NCI-H510A treated with DMSO at 0.1 percent for 48 hours (cell line): ENCODE measurements at regions not wholly inside any gene's neighbourhood (a gene's known extent, or its start where the extent isn't known, plus 50 kb on each side); places are given as distances from the start of the nearest gene placed in this dataset.
A peak's percentile ranks its signal among the peaks of the same experiment; 100 is the strongest.

Experiments used
- DNase-seq: peaks from one replicate; lab custom pipeline; 2025; lab: John Stamatoyannopoulos, UW

DNA sequence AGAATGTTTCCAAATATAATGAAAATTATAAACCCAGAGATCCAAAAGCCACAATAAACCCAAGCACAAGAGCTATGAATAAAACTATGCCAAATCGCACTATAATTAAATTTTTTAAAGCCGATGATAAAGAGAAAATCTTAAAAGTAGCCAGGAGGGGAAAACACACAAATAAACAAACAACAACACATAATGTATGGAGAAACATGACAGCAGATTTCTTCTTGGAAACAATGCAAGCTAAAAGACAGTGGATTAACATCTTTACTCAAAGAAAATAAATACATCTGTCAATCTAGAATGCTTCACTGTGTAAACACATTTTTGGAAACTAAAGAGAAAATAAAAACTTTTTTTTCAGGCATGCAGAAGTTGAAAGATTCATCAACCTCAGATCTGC lies 53.0 kb upstream of the SMOX start:
- no peak for DNase-seq

DNA sequence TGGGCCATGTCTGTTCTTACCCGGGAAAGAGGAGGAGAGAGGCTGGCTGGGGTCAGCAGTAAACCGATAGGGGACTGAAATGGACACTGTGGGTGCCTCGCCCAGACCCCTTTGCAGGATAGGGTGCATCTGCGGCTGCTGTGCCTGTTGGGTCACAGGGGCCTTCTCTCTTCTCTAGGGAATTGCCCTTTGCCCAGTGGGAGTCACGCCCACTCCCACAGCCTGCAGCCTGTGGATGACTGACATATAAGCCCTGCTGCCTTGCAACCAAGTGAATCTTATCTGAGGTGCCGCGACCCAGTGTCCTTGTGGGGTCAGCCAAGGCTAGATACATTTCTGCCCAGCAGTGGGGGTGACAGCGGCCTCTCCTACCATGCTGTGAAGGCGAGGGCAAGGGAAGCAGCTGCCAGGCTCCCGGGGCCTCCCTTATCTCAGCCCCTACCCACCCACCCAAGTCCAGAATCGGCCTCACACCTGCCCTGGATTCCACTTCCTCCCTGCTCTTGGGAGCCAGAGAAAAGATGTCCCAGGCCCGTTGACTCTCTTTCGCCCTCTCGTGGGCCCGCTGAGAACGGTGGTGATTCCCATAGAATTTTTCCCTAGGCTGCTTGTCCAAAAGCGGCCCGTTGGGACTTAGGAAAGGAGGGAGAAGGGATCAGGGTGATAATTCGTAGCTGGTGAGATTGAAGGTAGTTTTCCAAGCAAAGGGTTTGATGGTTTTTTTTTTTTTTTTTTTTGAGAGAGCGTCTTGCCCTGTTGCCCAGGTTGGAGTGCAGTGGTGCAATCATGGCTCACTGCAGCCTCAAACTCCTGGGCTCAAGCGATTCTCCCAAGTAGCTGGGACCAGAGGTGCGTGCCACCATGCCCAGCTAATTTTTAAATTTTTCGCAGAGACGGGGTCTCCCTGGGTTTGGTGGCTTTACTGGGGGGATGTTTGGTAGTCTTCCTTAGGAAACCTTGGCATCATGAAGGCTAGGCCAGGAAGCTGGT lies 56.8 kb upstream of the SMOX start:
- peak; percentile 61 for DNase-seq

DNA sequence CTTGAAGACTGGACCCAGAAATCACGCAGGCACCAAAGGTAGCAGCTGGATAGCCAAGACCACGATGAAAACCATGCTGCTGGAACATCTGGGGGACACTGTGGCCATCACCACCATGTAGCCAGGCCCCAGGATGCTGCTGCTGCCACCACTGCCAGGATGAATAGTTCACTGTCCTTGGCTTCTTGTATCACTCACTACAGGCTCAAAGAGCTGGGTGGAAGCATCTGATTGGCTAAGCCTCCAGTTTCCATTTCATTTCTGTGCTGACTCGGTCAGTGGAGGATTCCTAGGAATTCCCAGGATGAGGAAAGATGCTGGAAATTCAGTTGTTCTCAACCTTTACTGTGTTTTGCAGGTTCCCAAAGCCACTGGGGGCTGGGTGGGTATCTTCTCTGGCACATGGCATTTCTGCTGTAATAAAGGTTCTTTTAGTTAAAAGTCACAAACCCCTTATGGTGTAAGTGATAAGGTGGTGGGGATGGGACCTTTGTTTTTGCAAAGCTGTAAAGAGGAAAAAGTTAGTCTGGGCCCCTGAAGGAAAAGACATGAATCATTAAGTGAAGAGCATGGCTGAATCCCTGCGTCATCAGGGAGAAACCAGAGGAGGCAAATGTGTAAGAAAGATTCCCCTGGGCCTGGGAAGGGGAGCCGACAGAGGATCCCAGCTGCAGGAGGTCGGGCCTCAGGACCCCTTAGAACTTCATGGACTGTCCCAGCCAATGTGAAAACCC lies 57.7 kb upstream of the SMOX start:
- no peak for DNase-seq

DNA sequence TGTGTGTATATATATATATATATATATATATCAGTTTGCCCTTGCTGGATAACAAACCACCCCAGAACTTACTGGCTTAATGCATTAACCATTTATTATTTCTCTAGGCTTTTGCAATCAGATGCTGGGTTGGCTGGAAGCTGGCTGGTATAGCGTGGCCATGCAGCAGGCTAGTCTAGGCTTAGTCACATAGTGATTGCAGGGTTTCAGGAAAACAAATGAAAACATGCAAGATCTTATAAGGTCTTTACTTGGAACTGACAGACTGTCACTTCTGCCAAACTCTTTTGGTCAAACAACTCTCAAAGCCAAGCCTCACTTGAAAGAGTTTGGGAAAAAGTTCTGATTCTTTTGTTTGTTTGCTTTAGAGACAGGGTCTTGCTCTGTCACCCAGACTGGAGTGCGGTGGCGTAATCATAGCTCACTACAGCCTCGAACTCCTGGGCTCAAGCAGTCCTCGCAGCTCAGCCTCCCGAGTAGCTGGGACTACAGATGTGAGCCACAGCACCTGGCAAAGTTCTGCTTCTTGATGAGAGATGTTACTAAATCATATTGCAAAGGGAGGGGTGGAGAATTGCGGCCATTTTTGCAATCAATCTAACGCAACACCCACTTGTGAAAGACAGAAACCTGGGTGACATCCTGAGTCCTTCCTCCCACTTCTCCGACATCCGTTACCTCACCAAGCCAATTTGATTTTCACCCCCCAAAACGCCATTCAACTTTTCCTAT lies 58.7 kb upstream of the SMOX start:
- DNase-seq = no peak

DNA sequence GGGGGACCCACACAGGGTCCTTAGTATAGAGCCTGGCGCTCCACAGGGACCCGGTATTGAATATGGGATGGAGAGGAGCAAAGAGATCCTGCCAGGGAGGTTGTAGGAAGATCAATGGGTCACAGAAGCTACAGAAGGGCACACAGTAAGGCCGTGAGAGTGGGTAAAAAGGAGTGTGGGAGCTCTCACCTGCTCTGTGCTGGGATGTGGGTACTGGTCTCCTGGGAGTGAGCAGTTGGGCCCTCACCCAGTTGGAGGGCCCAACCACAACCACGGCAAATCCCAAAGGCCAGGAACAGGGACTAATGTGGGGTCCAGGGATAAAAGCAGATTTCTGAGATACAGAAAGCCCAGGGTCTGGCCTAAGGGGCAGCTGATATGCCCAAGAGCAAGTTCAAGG lies 59.9 kb upstream of the SMOX start:
- no peak for DNase-seq

DNA sequence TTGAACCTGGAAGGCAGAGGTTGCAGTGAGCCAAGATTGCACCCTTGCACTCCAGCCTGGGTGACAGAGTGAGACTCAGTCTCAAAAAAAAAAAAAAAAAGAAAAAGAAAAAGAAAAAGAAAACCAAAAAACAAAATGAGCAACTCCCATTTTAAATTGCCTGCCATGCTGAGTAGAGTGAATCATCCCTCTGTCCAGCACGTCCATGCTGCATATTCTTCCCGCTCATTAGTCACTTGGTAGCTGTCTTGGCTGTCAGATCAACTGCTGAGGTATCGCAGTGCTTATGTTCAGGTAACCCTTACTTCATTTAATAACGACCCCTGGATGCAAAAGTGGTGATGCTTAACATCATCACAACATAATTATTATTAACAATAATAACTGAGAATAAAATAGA lies 60.7 kb upstream of the SMOX start:
- no peak for DNase-seq

DNA sequence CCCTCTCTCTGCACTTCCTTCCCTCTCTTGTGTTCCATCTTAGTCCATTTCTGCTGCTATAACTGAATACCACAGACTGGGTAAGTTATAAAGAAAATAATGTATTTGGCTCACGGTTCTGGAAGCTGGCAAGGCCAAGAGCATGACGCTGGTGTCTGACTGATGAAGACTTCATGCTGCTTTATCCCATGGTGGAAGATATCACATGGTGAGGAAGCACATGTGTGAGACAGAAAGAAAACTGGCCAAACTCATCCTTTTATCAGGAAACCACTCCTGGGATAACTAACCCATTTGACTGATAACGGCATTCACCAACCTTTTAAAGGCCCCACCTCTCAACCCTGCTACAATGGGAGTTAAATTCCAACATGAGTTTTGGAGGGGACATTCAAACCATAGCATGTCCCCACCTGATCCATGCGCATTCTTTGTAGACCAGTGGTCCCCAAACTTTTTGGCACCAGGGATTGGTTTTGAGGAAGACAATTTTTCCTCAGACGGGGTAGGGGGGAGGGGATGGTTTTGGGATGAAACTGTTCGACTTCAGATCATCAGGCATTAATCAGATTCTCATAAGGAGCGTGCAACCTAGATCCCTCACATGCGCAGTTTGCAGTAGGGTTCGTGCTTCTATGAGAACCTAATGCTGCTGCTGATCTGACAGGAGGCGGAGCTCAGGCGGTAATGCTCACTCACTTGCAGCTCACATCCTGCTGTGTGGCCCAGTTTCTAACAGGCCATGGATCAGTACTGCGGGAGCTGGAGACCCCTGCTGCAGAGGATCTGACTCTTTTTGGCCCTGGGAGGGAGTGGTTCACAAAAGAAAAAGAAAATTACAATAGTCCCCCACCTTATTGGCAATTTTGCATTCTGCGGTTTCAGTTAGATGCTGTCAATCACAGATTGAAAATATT lies 61.6 kb upstream of the SMOX start:
- no peak for DNase-seq

DNA sequence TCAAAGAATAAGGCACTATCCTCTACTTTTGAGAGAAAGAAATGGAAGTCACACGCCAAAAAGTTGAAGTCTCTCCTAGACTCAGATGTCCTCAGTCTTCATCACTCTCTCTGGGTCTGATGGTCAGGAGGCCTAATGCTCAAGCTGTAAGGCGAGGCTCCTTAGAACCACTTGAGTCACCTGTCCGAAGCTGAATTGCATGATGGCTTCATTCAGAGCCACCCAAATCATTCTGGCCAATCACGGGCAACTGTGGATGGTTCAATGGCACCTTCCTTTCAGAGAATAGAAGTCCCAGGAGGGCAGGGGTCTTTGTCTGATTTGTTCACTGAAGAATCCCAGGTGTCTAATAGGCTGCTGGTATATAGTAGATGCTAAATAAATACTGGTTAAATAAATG lies 63.9 kb upstream of the SMOX start:
- DNase-seq = no peak

DNA sequence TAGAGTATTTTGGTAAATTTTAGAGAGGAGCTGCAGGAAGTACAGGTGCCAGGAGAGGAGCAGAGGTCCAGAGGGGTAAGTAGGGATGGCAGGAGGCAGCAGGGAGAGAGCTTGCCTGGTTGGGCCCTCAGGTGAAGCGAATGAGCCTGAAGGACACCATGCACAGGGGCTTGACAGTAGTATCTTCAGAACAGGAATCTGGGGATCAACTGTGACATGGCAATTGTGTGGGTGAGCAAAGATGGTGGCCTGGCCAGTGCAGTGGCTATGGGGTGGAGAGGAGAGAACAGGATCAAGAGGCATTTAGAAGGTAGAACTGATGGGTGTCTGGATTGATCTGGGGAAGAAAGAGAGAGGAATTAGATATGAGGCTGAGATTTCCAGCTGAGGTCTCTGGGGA lies 64.5 kb upstream of the SMOX start:
- DNase-seq = no peak

DNA sequence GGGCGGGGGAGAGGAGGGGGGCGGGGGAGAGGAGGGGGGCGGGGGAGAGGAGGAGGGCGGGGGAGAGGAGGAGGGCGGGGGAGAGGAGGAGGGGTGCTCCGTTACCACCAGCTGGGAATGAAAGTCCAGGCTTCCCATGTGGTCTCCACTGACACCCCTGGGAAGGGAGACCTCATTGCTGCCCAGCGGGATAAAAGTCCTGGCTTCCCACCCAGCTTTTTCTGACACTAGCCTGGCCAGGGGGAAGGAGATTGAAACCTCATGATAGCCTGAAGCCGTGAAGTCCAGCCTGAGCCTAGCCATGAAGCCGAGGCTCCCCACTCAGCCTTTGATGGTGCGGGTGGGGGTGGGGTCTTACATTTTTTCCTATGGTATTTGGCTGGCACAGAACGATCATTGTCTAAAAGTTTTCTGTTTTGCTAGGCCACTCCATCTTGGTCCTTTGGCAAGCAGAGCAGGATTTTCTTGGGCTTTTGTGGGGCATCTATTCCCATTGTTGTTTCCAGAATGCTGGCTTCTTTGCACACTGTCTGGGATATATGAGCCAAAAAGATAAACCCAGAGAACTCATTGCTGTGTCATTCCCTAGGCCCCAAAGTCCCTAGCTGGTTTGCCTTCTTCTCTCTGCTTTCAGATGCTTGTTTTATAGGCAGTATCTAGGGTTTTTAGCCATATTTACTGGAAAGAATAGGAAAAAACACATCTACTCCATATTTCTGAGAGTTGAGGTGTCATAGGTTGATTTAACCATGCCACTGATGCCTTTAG lies 65.3 kb upstream of the SMOX start:
- no peak for DNase-seq

DNA sequence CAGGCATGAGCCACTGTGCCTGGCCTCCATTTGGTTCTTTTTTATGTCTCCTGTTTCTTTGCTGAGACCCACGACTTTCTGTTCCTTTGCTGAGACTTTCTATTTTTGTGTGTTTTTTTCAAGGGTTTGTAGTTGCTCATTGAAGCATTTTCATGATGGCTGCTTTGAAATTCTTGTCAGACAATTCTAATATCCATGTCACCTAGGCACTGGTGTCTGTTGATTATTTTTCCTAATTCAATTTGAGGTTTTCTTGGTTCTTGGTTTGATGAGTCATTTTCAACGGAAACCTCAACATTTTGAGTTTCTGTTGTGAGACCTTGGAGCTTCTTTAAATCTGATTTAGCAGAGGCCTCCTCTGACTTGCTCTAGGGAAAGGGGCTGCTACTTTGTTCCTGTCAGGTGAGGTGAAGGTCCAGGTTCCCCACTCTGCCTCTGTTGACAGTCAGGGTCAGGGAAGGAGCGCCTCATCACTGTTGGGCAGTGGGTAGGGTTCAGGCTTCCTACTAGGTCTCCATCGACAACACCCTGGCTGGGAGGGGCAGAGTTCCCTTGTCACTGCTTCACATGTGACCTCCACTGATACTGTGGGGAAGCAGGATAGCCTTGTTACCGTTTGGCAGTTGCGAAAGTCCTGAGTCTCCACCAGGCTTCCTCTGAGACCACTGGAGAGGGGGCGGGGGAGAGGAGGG lies 66.1 kb upstream of the SMOX start:
- DNase-seq = no peak

DNA sequence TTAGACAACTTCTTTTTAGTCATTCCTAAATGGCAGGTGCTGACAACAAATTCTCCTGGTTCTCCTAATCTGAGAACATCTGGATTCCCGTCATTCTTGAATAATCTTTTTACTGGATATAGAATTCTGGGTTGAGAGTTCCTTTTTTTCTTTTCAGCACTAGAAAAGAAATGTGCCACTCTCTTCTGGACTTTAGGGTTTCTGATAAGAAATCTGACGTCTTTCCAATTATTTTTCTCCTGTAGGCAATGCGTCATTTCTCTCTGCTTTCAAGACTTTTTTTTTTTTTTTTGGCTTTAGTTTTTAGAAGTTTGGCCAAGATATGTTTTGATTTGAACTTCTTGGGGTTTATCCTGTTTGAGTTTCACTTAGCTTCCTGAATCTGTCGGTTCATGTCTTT lies 66.1 kb upstream of the RNF24 start:
- no peak for DNase-seq

DNA sequence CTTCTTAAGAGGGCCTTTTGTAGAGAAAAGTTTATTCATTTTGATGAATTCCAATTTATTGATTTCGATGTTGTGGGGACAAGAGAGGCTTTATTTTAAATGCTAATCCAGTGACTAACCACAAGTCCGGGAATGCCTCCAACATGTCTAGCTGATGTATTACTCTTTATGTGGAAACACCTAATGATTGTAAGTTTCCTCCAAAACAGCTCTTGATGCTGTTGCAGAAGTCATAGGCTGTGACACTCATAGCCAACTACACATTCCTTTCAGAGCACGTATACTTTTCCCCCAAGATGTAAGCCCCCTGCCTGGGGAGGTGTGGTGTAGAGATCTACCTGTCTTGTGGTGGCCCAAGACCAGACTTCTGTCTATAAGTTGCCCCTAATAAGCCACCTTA lies 61.3 kb upstream of the RNF24 start:
- DNase-seq = no peak

DNA sequence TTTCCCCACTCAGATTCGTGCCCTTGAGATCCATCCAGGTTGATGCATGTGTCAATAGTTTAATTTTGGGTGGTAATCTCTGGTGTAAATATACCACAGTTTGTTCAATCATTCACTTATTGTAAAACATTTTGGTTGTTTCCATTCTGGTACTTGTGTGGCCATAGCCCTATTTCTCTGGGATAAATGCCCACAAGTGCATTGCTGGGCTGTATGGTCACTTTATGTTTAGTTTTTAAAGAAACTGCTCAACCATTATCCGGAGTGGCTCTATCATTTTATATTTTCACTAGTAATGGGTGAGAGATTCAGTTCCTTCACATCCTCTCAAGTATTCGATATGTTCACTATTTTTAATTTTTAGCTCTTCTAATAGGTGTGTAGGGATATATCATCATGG lies 60.7 kb upstream of the RNF24 start:
- no peak for DNase-seq

DNA sequence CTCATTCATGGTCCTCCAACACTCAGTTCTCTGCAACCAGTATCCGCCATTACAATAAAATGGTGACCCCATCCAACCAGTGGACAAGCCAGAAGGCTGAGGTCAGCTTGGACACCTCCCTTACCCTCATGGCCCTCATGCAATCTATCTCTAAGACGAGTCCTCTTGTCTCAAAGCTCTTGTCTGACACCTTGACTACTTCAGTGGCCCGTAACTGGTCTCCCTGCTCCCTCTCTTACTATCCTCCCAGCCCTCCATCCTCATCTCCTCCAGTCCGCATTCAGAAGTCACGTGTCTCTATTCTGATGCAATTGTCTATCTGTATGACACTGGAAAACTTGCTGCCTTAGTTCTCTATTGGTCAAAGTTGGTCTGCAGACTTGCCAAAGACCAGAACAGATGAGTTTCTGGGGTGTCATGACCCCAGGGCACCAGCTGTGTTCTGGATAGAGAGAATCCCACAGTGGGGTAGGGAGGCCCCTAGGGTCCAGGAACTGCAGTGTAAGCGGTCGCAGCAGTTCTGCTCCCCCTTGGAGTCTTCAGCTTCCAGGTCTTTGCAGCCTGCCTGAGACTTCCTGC lies 59.6 kb upstream of the RNF24 start:
- no peak for DNase-seq

DNA sequence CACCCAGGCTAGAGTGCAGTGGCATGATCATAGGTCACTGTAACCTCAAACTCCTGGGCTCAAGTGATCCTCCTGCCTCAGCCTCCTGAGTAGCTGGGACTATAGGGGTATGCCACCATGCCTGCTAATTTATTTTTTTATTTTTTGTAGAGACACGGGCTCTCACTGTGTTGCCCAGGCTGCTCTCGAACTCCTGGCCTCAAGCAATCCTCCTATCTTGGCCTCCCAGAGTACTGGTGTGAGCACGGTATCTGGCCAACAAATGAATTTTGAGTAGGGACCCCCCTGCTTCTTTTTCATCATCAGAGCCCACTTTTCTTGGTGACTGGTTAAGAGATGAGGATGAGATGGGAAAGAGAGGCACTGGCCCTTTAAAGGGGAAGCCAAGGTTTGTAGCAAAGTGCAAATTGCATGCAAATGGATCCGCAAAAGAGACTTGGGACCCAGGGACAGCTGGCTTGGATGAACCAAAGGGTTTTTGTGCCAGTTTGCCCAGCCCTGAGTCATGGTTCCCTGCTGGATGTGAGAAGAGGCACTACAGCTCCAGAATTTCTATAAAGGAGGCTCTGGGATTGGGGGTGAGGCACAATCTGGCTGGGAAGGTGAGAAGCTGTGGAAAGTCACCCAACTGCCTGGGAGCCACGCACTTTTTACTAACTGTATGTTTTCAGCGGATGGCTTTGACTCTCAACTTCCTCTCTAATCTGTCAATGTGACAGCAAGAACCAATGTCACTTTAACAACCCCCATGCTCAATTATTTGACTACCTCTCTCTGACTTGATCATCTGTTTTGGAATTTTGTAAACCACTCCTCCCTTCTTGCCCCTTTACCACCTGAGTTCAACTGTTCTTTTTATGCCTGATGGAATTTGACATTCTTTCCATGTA lies 58.7 kb upstream of the RNF24 start:
- DNase-seq = no peak

DNA sequence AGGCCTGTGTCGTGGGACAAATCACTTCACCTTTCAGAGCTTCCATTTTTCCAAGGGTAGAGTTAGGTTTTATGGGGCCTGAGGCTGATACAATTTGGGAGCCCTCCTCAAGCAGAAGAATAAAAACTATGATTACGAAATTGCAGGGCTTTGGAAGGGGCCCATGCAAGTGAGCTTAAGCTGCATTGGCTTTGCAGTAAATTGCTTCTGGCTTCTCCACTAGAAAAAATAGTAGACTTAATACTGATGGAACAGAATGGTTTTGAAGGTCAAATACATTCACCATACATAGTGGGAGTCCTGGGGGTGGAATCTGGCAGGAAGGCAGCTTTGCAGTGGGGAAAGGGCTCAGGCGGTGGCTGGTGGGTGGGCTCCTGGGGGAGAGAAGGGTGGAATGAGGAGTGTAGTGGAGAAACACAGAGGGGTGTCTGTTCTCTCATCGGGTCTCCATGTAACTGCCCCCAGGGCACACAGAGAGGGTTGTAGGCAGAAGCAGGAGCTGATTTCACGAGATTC lies 55.9 kb upstream of the RNF24 start:
- DNase-seq = no peak

DNA sequence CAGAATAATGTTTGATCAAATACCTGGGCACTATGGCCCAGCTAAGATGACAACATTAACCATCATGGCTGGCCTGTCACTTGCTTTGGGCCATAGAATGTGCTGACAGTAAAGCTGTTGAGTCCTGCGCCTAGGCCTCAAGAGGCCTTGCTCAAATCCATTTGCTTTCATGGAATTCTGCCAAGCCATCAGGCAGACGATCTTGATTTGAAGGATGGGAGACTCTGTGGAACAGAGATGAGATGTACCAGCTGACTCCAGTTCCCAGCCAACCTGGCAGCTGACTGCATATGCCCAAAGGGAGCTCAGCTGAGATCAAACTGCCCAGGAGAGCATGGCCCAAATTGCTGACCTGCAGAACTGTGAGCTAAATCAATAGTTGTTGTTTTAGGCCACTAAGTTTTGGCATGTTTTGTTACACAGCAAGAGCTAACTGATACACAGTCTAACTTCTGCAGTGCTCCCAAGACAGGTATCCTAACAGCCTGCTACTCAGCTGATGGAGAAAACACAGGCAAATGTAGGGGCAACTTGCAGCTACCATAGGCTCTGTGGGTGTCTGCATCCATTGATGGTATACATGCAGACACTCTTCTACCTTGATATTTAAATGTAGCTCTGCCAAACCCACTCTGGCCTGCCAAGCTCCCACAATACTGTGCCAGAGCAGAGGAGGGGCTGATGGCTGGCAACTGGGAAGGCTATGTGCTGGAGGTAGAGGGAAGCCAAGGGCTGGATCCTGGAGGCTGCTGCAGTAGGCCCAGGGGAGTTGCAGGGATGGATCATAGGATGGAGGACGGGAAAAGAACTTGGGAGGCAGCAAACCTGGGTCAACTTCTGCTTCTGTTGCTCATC lies 55.2 kb upstream of the RNF24 start:
- no peak for DNase-seq
